Mucosa of descending colon (tissue), 3 donors: ENCODE measurements at regions not wholly inside any gene's neighbourhood (a gene's known extent, or its start where the extent isn't known, plus 50 kb on each side); places are given as distances from the start of the nearest gene placed in this dataset.

ENCODE experiments used
- ATAC-seq: fragments of 200-7000 bp; cut with Tn5 transposase; one replicate; pipeline ENCODE4 v1.9.1; 2020; ENCODE audit warnings: mild to moderate bottlenecking, moderate library complexity
- DNase-seq, 3 donors: peaks; one replicate each; pipeline ENCODE4 v3.0.0-alpha.2; 2020
- H3K36me3 ChIP-seq: fragments of 200-600 bp; one replicate; pipeline ENCODE4 v1.8.0; 2021; ENCODE audit warnings: low read depth, mild to moderate bottlenecking
- H3K4me1 ChIP-seq: fragments of 200-600 bp; one replicate; pipeline ENCODE4 v1.8.0; 2021; ENCODE audit warnings: low read depth, mild to moderate bottlenecking
- H3K4me3 ChIP-seq: fragments of 200-600 bp; one replicate; pipeline ENCODE4 v1.8.0; 2021; ENCODE audit warnings: mild to moderate bottlenecking
- H3K9me3 ChIP-seq: fragments of 200-600 bp; one replicate; pipeline ENCODE4 v1.8.0; 2021; ENCODE audit warnings: mild to moderate bottlenecking
- intact Hi-C, 2 donors: fragments of 100-400 bp; cut with DNase I in 1 of 2; cut with micrococcal nuclease in 1 of 2; formaldehyde crosslinking; loops; one replicate each; pipeline versions ENCODE4 v1.11.0 to v1.11.1; 2022; cut with DNase I, micrococcal nuclease
- TF ChIP-seq, protein P1 (sequence below): fragments of 200-600 bp; IDR thresholded peaks from one replicate; pipeline ENCODE4 v1.8.0; 2022; ENCODE audit warnings: antibody characterized with exemption, mild to moderate bottlenecking
- donor health status: DM: no; HTN: no; CAD: no; lungs with moderate emphysema.
- donor health status: DM: no; HTN: no; CAD: no.
- donor health status: DM: no; HTN: yes; CAD: no.

DNA sequence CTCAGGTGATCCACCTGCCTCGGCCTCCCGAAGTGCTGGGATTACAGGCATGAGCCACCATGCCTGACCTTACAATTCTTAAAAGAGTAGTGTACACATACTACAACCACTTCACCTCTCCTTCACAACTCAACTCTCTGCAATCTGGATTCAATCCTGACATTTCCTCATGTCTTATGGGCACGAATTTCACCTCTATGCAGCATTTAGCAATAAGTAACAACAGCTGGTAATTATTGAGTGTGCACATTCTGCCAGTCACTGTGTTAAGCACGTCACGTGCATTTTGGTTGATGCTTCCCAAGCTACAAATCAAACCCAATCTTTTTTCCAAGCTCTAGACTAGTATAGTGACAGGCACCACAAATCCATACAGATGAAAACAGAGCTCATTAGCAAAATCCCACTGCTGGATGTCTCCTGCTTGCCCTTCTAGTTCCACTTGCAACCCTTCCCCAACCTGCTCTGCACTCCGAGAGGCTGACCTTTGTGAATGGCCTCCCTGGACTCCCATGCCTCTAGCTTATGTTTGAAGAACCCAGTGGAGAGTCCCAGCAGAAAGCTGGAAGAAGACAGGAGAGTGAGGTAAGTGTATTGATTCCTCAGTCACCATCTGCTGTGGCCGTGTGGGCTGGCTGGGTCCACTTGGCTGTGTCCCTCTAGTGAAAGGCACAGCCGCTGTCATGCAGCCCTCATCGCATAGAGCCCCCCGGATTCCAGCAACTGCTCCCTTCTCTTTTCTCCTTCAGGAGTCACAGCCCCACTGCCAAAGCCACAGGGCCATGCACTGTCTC, 176.5 kb downstream of the MEX3B start:
- intact Hi-C loops: no loop called here
- no peak for DNase-seq

DNA sequence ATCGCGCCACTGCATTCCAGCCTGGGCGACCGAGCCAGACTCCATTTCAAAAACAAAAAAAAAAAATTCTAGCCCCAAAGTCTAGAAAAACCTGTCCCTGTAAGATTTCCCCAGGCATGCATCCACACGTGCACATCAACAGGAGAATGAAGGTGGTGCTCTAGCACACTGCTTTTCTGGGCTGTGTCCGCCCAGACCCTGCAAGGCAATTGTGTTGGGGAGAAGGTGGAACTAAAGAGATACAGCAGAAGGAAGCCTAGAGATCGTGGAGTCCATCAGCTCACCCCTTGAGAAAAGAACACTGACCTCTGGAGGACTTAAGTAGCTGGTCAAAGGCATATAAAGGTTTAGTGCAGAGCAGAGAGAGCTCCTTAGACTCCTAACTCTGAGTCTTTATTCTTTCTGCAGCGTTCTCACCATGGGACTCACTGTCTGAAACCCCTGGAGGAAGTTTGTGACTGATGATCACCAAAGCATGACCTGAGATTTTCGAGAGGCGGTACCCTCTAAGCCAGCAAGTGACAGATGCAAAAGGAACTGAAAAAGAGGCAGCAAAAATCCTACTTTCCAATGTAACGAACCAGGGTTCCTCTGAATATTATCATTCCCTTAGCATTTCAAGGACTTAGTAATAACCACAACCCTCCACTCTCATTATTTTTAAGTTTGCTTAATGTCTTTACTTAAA, 179.8 kb downstream of the MEX3B start:
- ATAC-seq (no peak), DNase-seq (no peak)
- H3K4me1 ChIP-seq: no peaks in the 10 kb centered on the region
- no peaks in the 10 kb centered on the region for H3K9me3 ChIP-seq
- no peaks in the 10 kb centered on the region for H3K36me3 ChIP-seq
- intact Hi-C loops: no loop called here
- TF ChIP-seq, protein P1, sequence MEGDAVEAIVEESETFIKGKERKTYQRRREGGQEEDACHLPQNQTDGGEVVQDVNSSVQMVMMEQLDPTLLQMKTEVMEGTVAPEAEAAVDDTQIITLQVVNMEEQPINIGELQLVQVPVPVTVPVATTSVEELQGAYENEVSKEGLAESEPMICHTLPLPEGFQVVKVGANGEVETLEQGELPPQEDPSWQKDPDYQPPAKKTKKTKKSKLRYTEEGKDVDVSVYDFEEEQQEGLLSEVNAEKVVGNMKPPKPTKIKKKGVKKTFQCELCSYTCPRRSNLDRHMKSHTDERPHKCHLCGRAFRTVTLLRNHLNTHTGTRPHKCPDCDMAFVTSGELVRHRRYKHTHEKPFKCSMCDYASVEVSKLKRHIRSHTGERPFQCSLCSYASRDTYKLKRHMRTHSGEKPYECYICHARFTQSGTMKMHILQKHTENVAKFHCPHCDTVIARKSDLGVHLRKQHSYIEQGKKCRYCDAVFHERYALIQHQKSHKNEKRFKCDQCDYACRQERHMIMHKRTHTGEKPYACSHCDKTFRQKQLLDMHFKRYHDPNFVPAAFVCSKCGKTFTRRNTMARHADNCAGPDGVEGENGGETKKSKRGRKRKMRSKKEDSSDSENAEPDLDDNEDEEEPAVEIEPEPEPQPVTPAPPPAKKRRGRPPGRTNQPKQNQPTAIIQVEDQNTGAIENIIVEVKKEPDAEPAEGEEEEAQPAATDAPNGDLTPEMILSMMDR: no peak
- H3K4me3 ChIP-seq: no peak overlapping the region

More for the DNA sequence above, 176.5 kb downstream of the MEX3B start:
- Histone ChIP-seq H3K4me3 (no peak overlapping the region), H3K4me1 (no peaks in the 10 kb centered on the region), H3K9me3 (no peaks in the 10 kb centered on the region), H3K36me3 (no peaks in the 10 kb centered on the region)
- TF ChIP-seq, protein P1: no peak
- no peak for ATAC-seq

DNA sequence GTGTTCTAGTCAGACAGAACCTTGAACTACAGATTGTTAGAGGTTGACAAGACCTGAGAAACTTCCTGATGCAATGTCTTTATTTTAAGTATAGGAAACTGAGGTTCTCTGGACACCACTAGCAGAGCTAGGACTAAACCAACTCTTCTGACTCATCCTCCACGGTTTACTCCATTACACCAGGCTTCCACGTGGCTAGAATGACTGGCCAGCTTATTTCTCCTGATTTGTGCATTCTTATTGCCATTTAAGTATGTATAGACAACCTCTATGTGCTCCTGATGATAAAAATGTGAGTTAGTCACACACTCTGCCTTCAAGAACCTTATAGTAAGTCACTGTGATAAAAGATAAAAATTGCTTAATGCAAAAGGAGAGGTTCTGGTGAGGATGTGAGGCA, 182.7 kb downstream of the MEX3B start:
- intact Hi-C loops: no loop called here
- no peak for DNase-seq
- Histone ChIP-seq H3K4me3 (no peak overlapping the region), H3K4me1 (no peaks in the 10 kb centered on the region), H3K9me3 (no peaks in the 10 kb centered on the region), H3K36me3 (no peaks in the 10 kb centered on the region)
- TF ChIP-seq, protein P1: no peak
- no peak for ATAC-seq

DNA sequence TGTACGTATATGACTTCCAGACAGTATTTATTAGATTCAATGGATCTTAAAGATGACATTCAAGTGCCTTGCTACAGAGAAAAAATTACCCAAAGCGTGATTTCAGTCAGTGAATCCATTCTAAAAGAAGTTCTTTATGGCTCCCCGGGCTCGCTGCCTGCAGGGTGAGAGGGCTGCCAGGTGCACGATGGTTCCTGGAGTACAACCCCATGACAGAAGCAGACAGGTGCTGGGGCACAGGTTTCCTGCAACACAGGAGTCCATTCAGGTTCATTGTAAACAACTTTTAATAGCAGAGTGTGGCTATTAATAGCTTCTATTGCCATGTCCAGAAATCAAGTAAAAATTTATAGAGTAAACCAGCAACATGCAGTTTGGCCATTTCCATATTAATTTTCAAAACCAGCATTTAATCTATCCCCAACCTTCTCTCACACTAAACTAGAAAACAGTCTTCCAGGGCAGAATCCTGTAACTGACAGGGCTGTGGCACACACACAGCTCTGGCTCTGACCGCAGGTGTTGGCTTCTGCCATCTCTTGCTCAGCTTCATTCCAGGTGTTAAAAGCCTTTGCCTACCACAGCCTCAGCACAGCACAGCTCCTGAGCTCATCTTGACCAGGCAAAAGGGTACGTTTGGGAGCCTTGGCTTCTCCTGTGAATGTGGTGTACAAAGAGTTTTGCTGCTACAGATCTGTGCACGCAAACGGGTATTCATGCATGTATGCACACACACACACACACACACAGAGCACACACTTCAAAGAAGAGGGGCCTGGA, 185.9 kb downstream of the MEX3B start:
- DNase-seq (no peak), ATAC-seq (no peak)
- H3K9me3 ChIP-seq: no peaks in the 10 kb centered on the region
- H3K36me3 ChIP-seq: no peaks in the 10 kb centered on the region
- H3K4me3 ChIP-seq: no peak overlapping the region
- intact Hi-C loops: no loop called here
- TF ChIP-seq, protein P1: no peak
- H3K4me1 ChIP-seq: no peaks in the 10 kb centered on the region

DNA sequence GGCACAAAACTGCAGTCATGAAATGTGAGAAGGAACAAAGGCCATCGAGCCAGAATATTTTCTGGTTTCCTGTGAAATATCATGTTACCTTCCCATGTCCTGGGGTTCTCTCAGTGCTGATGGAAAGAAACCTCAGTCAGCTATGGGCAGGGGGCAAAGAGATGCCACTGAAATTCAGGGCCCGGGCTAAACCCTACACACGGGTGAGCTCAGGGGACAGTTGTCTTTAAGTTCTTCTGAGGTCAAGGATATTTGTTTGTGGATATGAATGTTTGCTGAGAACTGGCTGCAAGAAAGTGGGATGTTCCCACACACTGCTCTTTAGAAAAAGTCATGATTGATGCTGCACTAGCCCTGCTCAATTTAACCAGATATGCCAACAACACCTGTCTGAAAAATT, 187.2 kb downstream of the MEX3B start:
- no peak for DNase-seq
- Histone ChIP-seq H3K4me1 (no peaks in the 10 kb centered on the region), H3K36me3 (no peaks in the 10 kb centered on the region), H3K4me3 (no peak overlapping the region), H3K9me3 (no peaks in the 10 kb centered on the region)
- TF ChIP-seq, protein P1: no peak
- intact Hi-C loops: no loop called here
- no peak for ATAC-seq
